Esophagus squamous epithelium (tissue), 5 donors: ENCODE measurements at regions not wholly inside any gene's neighbourhood (a gene's known extent, or its start where the extent isn't known, plus 50 kb on each side); places are given as distances from the start of the nearest gene placed in this dataset.

Experiments
- DNase-seq: peaks from one replicate; lab custom pipeline; 2025; lab: John Stamatoyannopoulos, UW
- H3K27ac ChIP-seq, 4 donors: fragments of 200-600 bp; sonication (generic); one replicate each; pipeline ENCODE4 v1.5.1; 2016 to 2019; ENCODE audit warnings: mild to moderate bottlenecking in 1 of 4
- H3K27me3 ChIP-seq, 4 donors: fragments of 200-600 bp; sonication (generic); 1 replicate in 3 of 4; 2 replicates in 1 of 4; pipeline versions ENCODE4 v1.5.1 to v1.6.0; 2017 to 2021; ENCODE audit warnings: antibody characterized with exemption in 1 of 4
- H3K36me3 ChIP-seq, 3 donors: fragments of 200-600 bp; sonication (generic); one replicate each; pipeline ENCODE4 v1.5.1; 2016 to 2019
- H3K4me1 ChIP-seq, 3 donors: fragments of 200-600 bp; sonication (generic); one replicate each; pipeline ENCODE4 v1.5.1; 2017 to 2019
- H3K4me3 ChIP-seq, 4 donors: fragments of 200-600 bp; sonication (generic); 1 replicate in 3 of 4; 2 replicates in 1 of 4; pipeline ENCODE4 v1.5.1; 2016 to 2019; ENCODE audit warnings: mild to moderate bottlenecking in 2 of 4, moderate library complexity in 1 of 4
- H3K9me3 ChIP-seq, 3 donors: fragments of 200-600 bp; sonication (generic); one replicate each; pipeline ENCODE4 v1.5.1; 2016 to 2019
- POLR2A ChIP-seq, 4 donors: fragments of 450-650 bp; IDR thresholded peaks; one replicate each; pipeline ENCODE4 v1.6.1; 2017; ENCODE audit warnings: antibody characterized with exemption in 4 of 4, mild to moderate bottlenecking in 4 of 4, moderate library complexity in 3 of 4
- WGBS, 2 donors: methylation state at CpG; one replicate each; pipeline ENCODE4 v1.1.5; 2018; 5-methylcytosine and 5-hydroxymethylcytosine counted together
- intact Hi-C: fragments of 100-400 bp; cut with DNase I; formaldehyde crosslinking; loops from one replicate; pipeline ENCODE4 v1.15.0; 2022
- TF ChIP-seq, protein P1 (sequence below), 6 experiments: fragments of 450-650 bp in 4 of 6; fragments of 200-600 bp in 2 of 6; sonication (generic) in 2 of 6; IDR thresholded peaks; one replicate each; pipeline ENCODE4 v1.5.1; 2016 to 2019; ENCODE audit warnings: antibody characterized with exemption in 6 of 6, mild to moderate bottlenecking in 4 of 6, moderate library complexity in 4 of 6
- donor health status: DM: yes; HTN: yes; CAD: no.

DNA sequence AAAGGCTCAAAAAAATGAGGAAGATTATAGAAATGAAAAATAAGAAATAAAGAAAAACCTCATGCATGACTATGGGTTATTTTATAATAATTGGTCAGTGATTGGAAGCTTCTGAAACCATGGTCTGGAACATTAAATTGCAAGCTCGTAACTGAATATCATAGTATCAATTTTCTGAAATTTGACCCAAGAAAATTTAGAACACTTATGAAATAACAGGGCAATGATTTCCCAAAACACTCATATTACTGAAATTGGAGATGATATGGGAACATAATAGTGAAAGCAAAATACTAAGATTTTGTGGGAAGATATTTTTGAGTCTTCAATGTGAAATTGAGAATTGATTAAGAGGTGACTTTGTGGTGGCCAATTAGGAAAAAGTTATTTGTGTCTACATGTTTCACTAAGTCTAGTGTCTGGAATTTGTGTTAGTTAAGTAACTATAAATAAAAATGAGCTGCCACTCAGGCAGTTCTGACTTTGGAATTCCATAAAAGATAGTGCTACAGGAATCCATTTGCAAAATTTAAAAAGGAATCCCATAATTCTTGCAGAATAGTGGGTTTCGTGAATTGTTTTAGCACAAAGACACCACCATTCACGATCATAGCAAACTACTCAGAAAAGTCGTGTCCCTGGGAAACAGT is 603.0 kb downstream of the LMO7 start:
- Histone ChIP-seq H3K27ac (no peak overlapping the region), H3K4me3 (no peak overlapping the region), H3K4me1 (no peaks in the 10 kb centered on the region), H3K27me3 (no peaks in the 10 kb centered on the region), H3K36me3 (no peaks in the 10 kb centered on the region), H3K9me3 (no peaks in the 10 kb centered on the region)
- no peak for TF ChIP-seq POLR2A (IDR thresholded peaks at IDR 0.05)
- TF ChIP-seq, protein P1, sequence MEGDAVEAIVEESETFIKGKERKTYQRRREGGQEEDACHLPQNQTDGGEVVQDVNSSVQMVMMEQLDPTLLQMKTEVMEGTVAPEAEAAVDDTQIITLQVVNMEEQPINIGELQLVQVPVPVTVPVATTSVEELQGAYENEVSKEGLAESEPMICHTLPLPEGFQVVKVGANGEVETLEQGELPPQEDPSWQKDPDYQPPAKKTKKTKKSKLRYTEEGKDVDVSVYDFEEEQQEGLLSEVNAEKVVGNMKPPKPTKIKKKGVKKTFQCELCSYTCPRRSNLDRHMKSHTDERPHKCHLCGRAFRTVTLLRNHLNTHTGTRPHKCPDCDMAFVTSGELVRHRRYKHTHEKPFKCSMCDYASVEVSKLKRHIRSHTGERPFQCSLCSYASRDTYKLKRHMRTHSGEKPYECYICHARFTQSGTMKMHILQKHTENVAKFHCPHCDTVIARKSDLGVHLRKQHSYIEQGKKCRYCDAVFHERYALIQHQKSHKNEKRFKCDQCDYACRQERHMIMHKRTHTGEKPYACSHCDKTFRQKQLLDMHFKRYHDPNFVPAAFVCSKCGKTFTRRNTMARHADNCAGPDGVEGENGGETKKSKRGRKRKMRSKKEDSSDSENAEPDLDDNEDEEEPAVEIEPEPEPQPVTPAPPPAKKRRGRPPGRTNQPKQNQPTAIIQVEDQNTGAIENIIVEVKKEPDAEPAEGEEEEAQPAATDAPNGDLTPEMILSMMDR (IDR thresholded peaks at IDR 0.05): no peak
- WGBS, 2 donors: 76 to 82% methylated on average over 4 of the region's 4 CpGs
- DNase-seq: no peak
- intact Hi-C loops: no loop called here

DNA sequence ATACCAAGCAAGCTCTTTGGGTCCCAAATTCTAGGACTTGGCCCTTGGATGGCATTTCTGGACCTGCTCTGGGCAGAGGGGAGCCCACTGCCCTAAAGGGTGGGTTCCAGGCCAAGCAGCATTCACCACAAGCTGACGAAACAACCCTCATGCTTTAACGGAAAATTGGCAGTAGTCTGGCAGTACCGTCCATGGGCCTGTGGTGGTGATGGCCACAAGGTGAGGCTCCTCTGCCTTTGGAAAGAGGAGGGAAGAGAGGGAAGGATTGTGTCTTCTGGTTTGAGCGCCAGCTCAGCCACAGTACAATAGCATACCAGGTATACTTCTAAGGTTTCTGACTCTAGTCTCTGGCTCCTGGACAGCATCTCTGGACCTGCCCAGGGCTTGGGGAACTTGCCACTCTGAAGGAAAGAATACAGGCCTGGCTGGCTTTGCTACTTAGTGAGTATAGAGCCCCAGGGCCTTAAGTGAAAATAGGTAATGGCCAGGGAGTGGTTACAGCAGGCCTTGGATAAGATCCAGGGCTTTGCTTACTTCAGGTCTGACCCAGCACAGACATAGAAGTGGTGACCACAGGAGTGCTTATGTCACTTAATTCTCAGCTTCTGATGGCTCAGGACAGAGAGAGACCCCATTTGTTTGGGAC is 595.5 kb downstream of the LMO7 start:
- H3K27ac ChIP-seq: no peak overlapping the region
- DNase-seq: no peak
- WGBS, 2 donors: 88 to 93% methylated on average over 3 to 4 of the region's 4 CpGs
- TF ChIP-seq, protein P1 (IDR thresholded peaks at IDR 0.05): no peak
- no peak for TF ChIP-seq POLR2A (IDR thresholded peaks at IDR 0.05)
- H3K27me3 ChIP-seq: no peaks in the 10 kb centered on the region
- no peaks in the 10 kb centered on the region for H3K4me1 ChIP-seq
- no peaks in the 10 kb centered on the region for H3K9me3 ChIP-seq
- no peak overlapping the region for H3K4me3 ChIP-seq
- intact Hi-C loops: no loop called here
- H3K36me3 ChIP-seq: no peaks in the 10 kb centered on the region

DNA sequence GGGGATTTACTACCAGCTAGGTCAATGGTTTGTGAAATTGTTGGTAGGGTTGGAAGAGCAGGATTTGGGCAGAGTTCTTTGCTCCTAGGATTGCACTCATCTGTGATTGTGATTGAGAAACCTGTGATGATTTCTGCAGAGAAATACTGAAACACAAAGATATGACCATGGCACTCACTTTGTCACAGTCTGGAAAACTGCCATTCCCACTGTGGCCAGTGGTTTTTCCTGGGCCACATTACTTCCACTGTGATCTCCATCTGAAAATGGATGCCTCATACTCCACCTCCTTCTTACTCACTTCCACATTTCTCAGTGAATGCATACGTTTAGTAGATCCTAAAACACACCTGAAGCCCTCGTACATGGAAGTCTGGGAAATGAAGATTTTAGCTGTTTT is 593.2 kb downstream of the LMO7 start:
- H3K27ac ChIP-seq: no peak overlapping the region
- 57 to 63% methylated on average over 2 of the region's 2 CpGs for WGBS, 2 donors
- no peaks in the 10 kb centered on the region for H3K4me1 ChIP-seq
- intact Hi-C loops: no loop called here
- no peak for DNase-seq
- H3K9me3 ChIP-seq: no peaks in the 10 kb centered on the region
- no peaks in the 10 kb centered on the region for H3K36me3 ChIP-seq
- TF ChIP-seq, protein P1 (IDR thresholded peaks at IDR 0.05): no peak
- no peak for TF ChIP-seq POLR2A (IDR thresholded peaks at IDR 0.05)
- H3K27me3 ChIP-seq: no peaks in the 10 kb centered on the region
- H3K4me3 ChIP-seq: no peak overlapping the region

DNA sequence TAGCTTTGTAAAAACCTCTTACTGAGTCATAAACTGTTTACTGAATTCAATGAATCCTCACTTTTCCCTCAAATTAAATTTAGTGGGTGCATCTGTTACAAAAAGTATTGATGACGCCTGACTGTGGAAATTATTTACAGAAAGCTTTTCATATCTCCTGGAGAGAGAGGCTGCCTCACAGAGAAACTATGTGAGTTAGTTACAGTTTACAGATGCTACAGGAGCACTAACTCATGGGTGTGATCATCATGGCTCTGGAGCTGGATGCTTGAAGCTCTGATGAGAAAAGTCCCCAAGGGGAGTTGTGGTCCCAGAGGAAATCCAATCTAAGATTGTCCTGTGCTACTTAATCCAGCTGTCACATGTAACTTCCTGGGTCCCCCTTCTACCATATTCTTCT is 590.8 kb downstream of the LMO7 start:
- 42 to 100% methylated on average over 1 of the region's 1 CpG for WGBS, 2 donors
- no peak for TF ChIP-seq POLR2A (IDR thresholded peaks at IDR 0.05)
- TF ChIP-seq, protein P1 (IDR thresholded peaks at IDR 0.05): no peak
- H3K4me3 ChIP-seq: no peak overlapping the region
- no peak for DNase-seq
- H3K36me3 ChIP-seq: no peaks in the 10 kb centered on the region
- H3K4me1 ChIP-seq: no peaks in the 10 kb centered on the region
- no peaks in the 10 kb centered on the region for H3K9me3 ChIP-seq
- H3K27ac ChIP-seq: no peak overlapping the region
- intact Hi-C loops: no loop called here
- no peaks in the 10 kb centered on the region for H3K27me3 ChIP-seq

DNA sequence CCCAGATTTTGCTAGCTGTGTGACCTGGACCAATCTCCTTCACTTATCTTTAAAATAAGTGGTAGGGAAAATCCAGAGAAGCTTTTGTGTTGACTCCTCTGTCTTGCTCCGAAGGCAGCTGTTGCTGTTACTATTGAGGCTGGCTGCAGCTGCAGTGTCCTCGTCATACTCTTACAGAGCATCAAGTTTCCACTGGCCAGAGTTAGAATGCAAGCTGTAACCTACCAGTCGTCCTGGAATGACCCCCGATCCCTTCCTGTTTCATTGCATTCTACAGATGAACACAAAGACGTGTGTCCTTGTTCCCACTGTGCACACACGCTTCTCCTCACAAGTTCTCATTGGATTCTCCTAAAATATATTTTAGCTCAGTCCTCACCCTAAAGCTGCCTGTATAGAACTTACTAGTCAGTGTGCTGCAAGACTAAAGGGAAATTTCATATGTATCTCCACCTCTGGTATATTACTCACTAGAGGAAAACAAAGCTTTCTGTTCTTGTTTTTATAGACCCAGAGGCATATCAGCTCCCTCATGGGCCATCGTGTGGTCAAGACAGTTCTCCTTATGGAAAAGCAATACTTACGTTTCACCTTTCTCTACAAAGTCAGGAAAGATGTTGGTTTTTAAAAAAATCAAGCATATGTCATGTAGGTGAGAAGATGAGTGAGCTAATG is 589.8 kb downstream of the LMO7 start:
- intact Hi-C loops: no loop called here
- WGBS, 2 donors: 60 to 63% methylated on average over 8 of the region's 8 CpGs
- TF ChIP-seq, protein P1 (IDR thresholded peaks at IDR 0.05): no peak
- TF ChIP-seq POLR2A (IDR thresholded peaks at IDR 0.05): no peak

More for the DNA sequence above, 589.8 kb downstream of the LMO7 start:
- H3K27me3 ChIP-seq: no peaks in the 10 kb centered on the region
- H3K27ac ChIP-seq: no peak overlapping the region
- no peak overlapping the region for H3K4me3 ChIP-seq
- DNase-seq: no peak
- H3K9me3 ChIP-seq: no peaks in the 10 kb centered on the region
- H3K36me3 ChIP-seq: no peaks in the 10 kb centered on the region
- H3K4me1 ChIP-seq: no peaks in the 10 kb centered on the region
